CD4-positive, alpha-beta memory T cell (primary cell): ENCODE measurements at regions not wholly inside any gene's neighbourhood (a gene's known extent, or its start where the extent isn't known, plus 50 kb on each side); places are given as distances from the start of the nearest gene placed in this dataset.

ENCODE experiments used
- CTCF ChIA-PET: fragments of 350-600 bp; sonication (Branson Sonifier 250); formaldehyde crosslinking; loops from one replicate; lab custom pipeline; 2021; ENCODE audit warnings: inconsistent platforms; ENCODE audit not compliant: partially characterized antibody; lab: Charles Lee
- POLR2A ChIA-PET: fragments of 350-600 bp; sonication (Branson Sonifier 250); formaldehyde crosslinking; loops from one replicate; lab custom pipeline; 2021; ENCODE audit not compliant: partially characterized antibody; lab: Charles Lee
- DNase-seq, 5 donors: peaks; one replicate each; pipeline versions ENCODE4 v3.0.0 to v3.0.0-alpha.2; 2020 to 2022; ENCODE audit warnings: mixed read lengths in 1 of 5
- H3K27ac ChIP-seq: one replicate; pipeline ENCODE4 v1.7.0; 2013; ENCODE audit warnings: low read depth, low read length
- H3K27me3 ChIP-seq: 2 replicates; pipeline ENCODE4 v1.7.0; 2013; ENCODE audit warnings: mild to moderate bottlenecking, low read length, moderate library complexity; ENCODE audit not compliant: insufficient read depth
- H3K36me3 ChIP-seq: 2 replicates; pipeline ENCODE4 v1.7.0; 2013; ENCODE audit warnings: mild to moderate bottlenecking, low read length, moderate library complexity; ENCODE audit not compliant: insufficient read depth
- H3K4me1 ChIP-seq: 2 replicates; pipeline ENCODE4 v1.7.0; 2013; ENCODE audit warnings: mild to moderate bottlenecking, low read length, moderate library complexity; ENCODE audit not compliant: insufficient read depth
- H3K4me3 ChIP-seq, 2 donors: one replicate each; pipeline ENCODE4 v1.7.0; 2013; ENCODE audit warnings: low read length in 2 of 2, mild to moderate bottlenecking in 1 of 2
- H3K9me3 ChIP-seq, 2 donors: one replicate each; pipeline ENCODE4 v1.7.0; 2013; ENCODE audit warnings: low read length in 2 of 2, control low read depth in 1 of 2; ENCODE audit not compliant: control insufficient read depth in 1 of 2
- H3K27ac Mint-ChIP-seq, 7 donors: one replicate each; pipeline ENCODE4 v1.8.0; 2020 to 2021; ENCODE audit warnings: mixed read lengths in 7 of 7, mild to moderate bottlenecking in 6 of 7, inconsistent platforms in 3 of 7, moderate library complexity in 3 of 7
- H3K27me3 Mint-ChIP-seq, 2 donors: one replicate each; pipeline ENCODE4 v1.8.0; 2020 to 2021; ENCODE audit warnings: mixed read lengths in 2 of 2
- H3K36me3 Mint-ChIP-seq, 2 donors: one replicate each; pipeline ENCODE4 v1.8.0; 2020 to 2021; ENCODE audit warnings: mixed read lengths in 2 of 2, inconsistent platforms in 1 of 2, mild to moderate bottlenecking in 1 of 2
- H3K4me1 Mint-ChIP-seq, 4 donors: one replicate each; pipeline ENCODE4 v1.8.0; 2020 to 2021; ENCODE audit warnings: mixed read lengths in 4 of 4, mild to moderate bottlenecking in 1 of 4
- H3K4me3 Mint-ChIP-seq, 8 donors: one replicate each; pipeline ENCODE4 v1.8.0; 2020 to 2021; ENCODE audit warnings: mixed read lengths in 8 of 8, mild to moderate bottlenecking in 7 of 8, moderate library complexity in 6 of 8, inconsistent platforms in 3 of 8
- H3K9me3 Mint-ChIP-seq, 8 donors: one replicate each; pipeline ENCODE4 v1.8.0; 2020 to 2021; ENCODE audit warnings: mixed read lengths in 8 of 8, mild to moderate bottlenecking in 5 of 8, inconsistent platforms in 3 of 8, moderate library complexity in 1 of 8
- intact Hi-C: fragments of 100-400 bp; cut with micrococcal nuclease; formaldehyde crosslinking; loops from one replicate; pipeline ENCODE4 v1.15.1; 2023

DNA sequence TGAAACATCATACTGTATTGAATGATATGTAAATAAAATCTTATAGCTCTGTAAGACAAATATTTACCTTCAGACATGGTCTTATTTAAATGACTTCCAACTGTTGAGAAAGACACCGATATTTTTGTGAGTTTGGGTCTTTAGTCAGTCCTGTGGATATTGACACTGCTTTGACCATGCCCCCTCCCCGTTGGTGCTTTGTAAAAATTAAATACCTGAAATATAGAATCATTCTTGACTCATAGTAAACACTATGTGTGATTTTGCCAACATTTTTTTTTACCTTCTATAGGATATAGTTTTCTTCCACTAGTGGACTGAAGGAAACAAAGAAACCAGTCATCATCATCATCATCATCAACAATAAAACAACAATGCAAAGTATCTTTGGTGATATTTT lies 114.3 kb upstream of the HS3ST1 start:
- no peaks in the 10 kb centered on the region for H3K9me3 ChIP-seq
- intact Hi-C loops, result no loop called here
- Mint-ChIP-seq H3K4me3 (no peak overlapping the region), H3K9me3 (no peaks in the 10 kb centered on the region), H3K27ac (no peak overlapping the region), H3K27me3 (peaks cover 0 to 2% of the 10 kb centered on the region in 2 donors), H3K4me1 (no peaks in the 10 kb centered on the region), H3K36me3 (no peaks in the 10 kb centered on the region)
- ChIA-PET POLR2A (no interaction called here), CTCF (no interaction called here)
- no peaks in the 10 kb centered on the region for H3K27me3 ChIP-seq
- H3K27ac ChIP-seq, result no peak overlapping the region
- DNase-seq, result no peak
- H3K4me1 ChIP-seq, result no peaks in the 10 kb centered on the region
- no peaks in the 10 kb centered on the region for H3K36me3 ChIP-seq
- H3K4me3 ChIP-seq, result no peak overlapping the region

DNA sequence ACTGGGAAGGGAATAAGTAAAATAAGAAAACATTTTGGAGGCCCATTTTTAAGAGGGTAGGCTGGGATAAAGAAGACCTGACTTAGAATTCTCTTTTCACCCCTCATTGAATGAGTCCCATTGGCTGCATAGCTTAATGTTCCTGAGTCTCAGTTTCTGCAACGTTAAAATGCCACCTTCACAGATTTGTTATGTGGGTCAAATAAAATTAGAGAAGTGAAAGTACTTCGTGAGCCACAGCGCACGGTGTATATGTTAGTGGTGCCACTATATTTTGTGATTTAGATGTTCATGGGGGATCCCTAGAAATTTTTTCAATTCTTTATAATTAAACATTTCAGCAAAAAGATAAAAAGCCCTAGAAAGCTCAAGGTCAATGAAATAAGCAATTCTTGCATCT lies 109.2 kb upstream of the HS3ST1 start:
- ChIA-PET CTCF (no interaction called here), POLR2A (no interaction called here)
- intact Hi-C loops, result no loop called here
- Histone ChIP-seq H3K4me1 (no peaks in the 10 kb centered on the region), H3K9me3 (no peaks in the 10 kb centered on the region), H3K4me3 (no peak overlapping the region), H3K27ac (no peak overlapping the region), H3K27me3 (no peaks in the 10 kb centered on the region), H3K36me3 (no peaks in the 10 kb centered on the region)
- no peak for DNase-seq
- Mint-ChIP-seq H3K27ac (no peak overlapping the region), H3K27me3 (peaks cover 0 to 3% of the 10 kb centered on the region in 2 donors), H3K4me3 (peak overlapping the region in 1 of 8 donors; percentile 16), H3K36me3 (no peaks in the 10 kb centered on the region), H3K4me1 (no peaks in the 10 kb centered on the region), H3K9me3 (peaks cover 0 to 3% (median 0%) of the 10 kb centered on the region in 8 donors)

DNA sequence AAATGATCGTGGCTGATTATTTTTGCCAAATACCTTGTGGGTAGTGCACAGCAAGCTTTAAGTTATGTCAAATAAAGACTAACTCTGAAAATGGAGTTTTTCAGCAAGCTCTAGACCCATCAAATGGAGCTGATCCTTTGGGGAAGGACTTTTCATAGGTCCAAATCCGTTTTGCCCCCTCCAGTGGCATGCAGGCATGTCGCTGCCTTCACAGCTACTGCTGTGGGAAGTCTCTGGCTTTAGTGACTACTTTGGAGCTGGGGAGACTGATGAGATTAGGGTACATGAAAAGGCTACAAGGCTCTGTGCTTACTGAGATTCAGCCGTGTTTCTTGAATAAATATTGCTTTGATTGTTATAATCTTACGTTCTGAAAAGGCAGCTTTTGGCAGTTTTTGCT lies 106.6 kb upstream of the HS3ST1 start:
- H3K27me3 ChIP-seq, result no peaks in the 10 kb centered on the region
- no peak overlapping the region for H3K4me3 ChIP-seq
- H3K4me1 ChIP-seq, result no peaks in the 10 kb centered on the region
- intact Hi-C loops, result no loop called here
- no peaks in the 10 kb centered on the region for H3K9me3 ChIP-seq
- DNase-seq, result no peak
- peaks cover 0 to 9% (median 5%) of the 10 kb centered on the region in 8 donors for H3K9me3 Mint-ChIP-seq
- no peaks in the 10 kb centered on the region for H3K36me3 ChIP-seq
- H3K4me3 Mint-ChIP-seq, result no peak overlapping the region
- H3K27ac ChIP-seq, result no peak overlapping the region
- ChIA-PET POLR2A (no interaction called here), CTCF (no interaction called here)
- no peaks in the 10 kb centered on the region for H3K4me1 Mint-ChIP-seq
- H3K36me3 Mint-ChIP-seq, result no peaks in the 10 kb centered on the region
- peaks cover 0 to 3% of the 10 kb centered on the region in 2 donors for H3K27me3 Mint-ChIP-seq
- H3K27ac Mint-ChIP-seq, result no peak overlapping the region

DNA sequence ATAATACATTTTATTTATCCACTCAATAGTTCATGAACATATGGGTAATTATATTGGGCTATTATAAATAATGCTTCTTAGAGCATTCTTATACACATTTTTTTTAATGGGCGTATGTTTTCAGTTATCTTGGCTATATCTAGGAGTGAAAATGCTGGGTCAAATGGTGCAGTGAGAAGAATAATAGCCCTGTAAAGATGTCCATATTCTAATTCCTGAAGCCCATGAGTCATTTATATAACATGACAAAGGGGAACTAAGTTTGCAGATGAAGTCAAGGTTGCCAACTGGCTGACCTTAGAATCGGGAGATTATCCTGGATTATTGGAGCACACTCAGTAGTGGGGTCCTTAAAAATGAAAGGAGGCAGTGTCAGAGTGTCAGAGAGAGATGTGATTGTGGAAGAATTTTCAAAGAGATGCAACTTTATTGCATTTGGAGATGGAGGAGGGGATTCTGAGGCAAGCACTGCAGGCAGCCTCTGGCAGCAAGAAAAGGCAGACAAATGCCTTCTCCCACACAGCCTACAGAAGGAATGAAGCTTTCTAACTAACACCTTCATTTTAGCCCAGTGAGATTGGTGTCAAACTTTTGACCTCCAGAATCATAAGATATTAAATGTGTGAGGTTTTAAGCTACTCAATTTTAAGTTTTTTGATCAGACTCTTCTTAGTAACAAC lies 106.1 kb upstream of the HS3ST1 start:
- no peaks in the 10 kb centered on the region for H3K4me1 Mint-ChIP-seq
- DNase-seq, result no peak
- H3K4me3 Mint-ChIP-seq, result no peak overlapping the region
- H3K9me3 ChIP-seq, result no peaks in the 10 kb centered on the region
- CTCF ChIA-PET, result no interaction called here
- no peaks in the 10 kb centered on the region for H3K36me3 ChIP-seq
- intact Hi-C loops, result no loop called here
- H3K27ac ChIP-seq, result no peak overlapping the region
- POLR2A ChIA-PET, result no interaction called here
- no peaks in the 10 kb centered on the region for H3K4me1 ChIP-seq
- H3K36me3 Mint-ChIP-seq, result no peaks in the 10 kb centered on the region
- no peak overlapping the region for H3K27ac Mint-ChIP-seq
- no peak overlapping the region for H3K4me3 ChIP-seq
- H3K27me3 Mint-ChIP-seq, result peaks cover 0 to 3% of the 10 kb centered on the region in 2 donors
- no peaks in the 10 kb centered on the region for H3K27me3 ChIP-seq
- H3K9me3 Mint-ChIP-seq, result peaks cover 0 to 11% (median 5%) of the 10 kb centered on the region in 8 donors

DNA sequence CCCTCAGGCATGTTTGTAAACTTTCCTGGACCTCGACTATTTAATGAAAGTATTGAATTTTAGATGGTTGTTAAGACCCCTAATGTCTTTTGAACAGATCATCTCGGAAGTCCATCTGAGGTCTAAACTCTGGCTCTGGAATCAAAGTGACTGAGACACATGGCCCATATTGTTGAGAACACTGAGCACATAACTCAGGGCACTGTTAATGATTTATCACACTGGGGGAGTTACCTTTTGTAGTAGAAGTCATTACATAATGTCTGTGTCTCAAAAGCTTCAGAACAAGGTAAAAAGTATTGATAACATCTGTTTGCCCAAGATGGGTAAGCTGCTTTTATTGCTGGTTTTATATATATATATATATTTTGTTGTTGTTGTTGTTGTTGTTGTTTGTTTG lies 103.4 kb upstream of the HS3ST1 start:
- Mint-ChIP-seq H3K27ac (no peak overlapping the region), H3K27me3 (peaks cover 0 to 3% of the 10 kb centered on the region in 2 donors), H3K9me3 (peaks cover 0 to 11% (median 5%) of the 10 kb centered on the region in 8 donors), H3K36me3 (no peaks in the 10 kb centered on the region), H3K4me3 (no peak overlapping the region), H3K4me1 (no peaks in the 10 kb centered on the region)
- H3K9me3 ChIP-seq, result no peaks in the 10 kb centered on the region
- no peaks in the 10 kb centered on the region for H3K4me1 ChIP-seq
- H3K27ac ChIP-seq, result no peak overlapping the region
- no peak for DNase-seq
- no peaks in the 10 kb centered on the region for H3K36me3 ChIP-seq
- H3K4me3 ChIP-seq, result no peak overlapping the region
- ChIA-PET POLR2A (no interaction called here), CTCF (no interaction called here)
- intact Hi-C loops, result no loop called here
- H3K27me3 ChIP-seq, result no peaks in the 10 kb centered on the region

DNA sequence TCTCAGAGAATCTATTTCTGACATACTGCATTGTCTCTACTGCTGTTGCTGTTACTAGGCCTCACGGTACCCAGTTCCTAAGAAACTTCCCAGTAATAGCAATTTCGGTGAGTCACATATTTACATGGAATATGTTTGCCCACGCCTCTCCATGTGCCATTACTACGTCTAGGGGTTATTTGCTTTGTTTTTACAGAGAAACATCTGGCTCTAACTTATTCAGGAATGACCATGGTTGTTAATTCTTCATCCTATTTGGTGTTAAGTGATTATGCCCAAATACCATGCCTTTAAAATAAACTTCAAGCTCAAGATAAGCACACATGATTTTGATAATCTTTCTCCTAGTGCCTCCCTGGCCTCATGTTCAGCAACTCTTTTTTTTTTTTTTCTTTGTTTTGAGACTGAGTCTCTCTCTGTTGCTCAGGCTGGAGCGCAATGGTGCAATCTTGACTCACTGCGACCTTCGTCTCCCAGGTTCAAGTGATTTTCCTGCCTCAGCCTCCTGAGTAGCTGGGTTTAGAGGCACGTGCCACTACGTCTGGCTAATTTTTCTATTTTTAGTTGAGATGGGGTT lies 101.0 kb upstream of the HS3ST1 start:
- no peak overlapping the region for H3K4me3 Mint-ChIP-seq
- intact Hi-C loops, result no loop called here
- peaks cover 0 to 4% of the 10 kb centered on the region in 2 donors for H3K27me3 Mint-ChIP-seq
- POLR2A ChIA-PET, result interaction anchor here (0.6 kb wide), 1 partner anchor 58 kb away, joined by 3 read pairs; no protein-coding TSS in a partner anchor
- H3K36me3 Mint-ChIP-seq, result no peaks in the 10 kb centered on the region
- H3K27ac Mint-ChIP-seq, result no peak overlapping the region
- H3K27ac ChIP-seq, result no peak overlapping the region
- H3K9me3 Mint-ChIP-seq, result peaks cover 0 to 11% (median 6%) of the 10 kb centered on the region in 8 donors
- CTCF ChIA-PET, result no interaction called here
- H3K4me3 ChIP-seq, result no peak overlapping the region
- H3K4me1 Mint-ChIP-seq, result no peaks in the 10 kb centered on the region
- H3K9me3 ChIP-seq, result no peaks in the 10 kb centered on the region
- DNase-seq, result no peak
- no peaks in the 10 kb centered on the region for H3K4me1 ChIP-seq
- H3K36me3 ChIP-seq, result no peaks in the 10 kb centered on the region
- no peaks in the 10 kb centered on the region for H3K27me3 ChIP-seq

DNA sequence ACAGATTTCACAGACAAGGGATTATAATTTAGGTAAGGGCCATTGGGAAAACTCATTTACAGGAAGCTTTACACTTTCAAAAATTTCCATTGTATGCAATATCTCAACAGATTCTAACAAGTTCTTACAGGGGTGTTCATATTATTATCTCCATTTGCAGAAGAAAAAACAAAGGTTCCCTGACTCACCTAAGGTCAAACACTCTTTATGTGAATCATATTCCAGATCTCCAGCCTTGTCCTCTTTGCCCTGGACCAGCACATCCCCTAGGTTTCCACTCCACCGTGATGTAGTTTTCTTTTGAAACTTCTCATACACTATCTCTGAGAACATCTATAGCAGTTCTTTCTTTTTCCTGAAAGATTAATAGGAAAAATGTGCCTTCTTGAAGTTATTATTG lies 96.4 kb upstream of the HS3ST1 start:
- Mint-ChIP-seq H3K27ac (no peak overlapping the region), H3K4me3 (no peak overlapping the region), H3K27me3 (peaks cover 0 to 2% of the 10 kb centered on the region in 2 donors), H3K36me3 (no peaks in the 10 kb centered on the region), H3K9me3 (peaks cover 0 to 2% (median under 1%) of the 10 kb centered on the region in 8 donors), H3K4me1 (no peaks in the 10 kb centered on the region)
- Histone ChIP-seq H3K36me3 (no peaks in the 10 kb centered on the region), H3K27ac (no peak overlapping the region), H3K4me3 (no peak overlapping the region), H3K27me3 (no peaks in the 10 kb centered on the region), H3K9me3 (no peaks in the 10 kb centered on the region), H3K4me1 (no peaks in the 10 kb centered on the region)
- ChIA-PET CTCF (no interaction called here), POLR2A (no interaction called here)
- DNase-seq, result no peak
- intact Hi-C loops, result no loop called here
